ENCODE measurements at regions not wholly inside any gene's neighbourhood (a gene's known extent, or its start where the extent isn't known, plus 50 kb on each side); places are given as distances from the start of the nearest gene placed in this dataset.

DNA sequence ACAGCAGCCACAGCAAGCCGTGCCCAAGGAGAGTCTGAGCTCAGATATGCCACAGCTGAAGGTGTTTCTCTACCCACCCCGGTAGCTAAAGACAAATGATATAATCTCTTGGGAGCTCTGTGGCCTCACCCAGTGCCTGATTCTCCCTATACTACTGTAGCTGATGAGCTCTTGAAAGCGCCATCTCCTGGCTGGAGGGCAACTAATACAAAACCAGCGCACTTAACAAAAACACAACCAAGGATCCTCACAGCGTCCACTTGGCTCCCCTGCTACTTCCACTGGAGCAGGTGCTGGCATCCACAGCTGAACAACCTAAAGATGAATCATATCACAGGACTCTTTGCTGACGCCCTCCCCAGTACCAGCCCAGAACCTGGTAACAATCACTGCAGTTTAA lies 1212.0 kb downstream of the PCDH17 start:
- ChIA-PET CTCF (no interaction called here), POLR2A (no interaction called here)
- TF ChIP-seq, protein P1, sequence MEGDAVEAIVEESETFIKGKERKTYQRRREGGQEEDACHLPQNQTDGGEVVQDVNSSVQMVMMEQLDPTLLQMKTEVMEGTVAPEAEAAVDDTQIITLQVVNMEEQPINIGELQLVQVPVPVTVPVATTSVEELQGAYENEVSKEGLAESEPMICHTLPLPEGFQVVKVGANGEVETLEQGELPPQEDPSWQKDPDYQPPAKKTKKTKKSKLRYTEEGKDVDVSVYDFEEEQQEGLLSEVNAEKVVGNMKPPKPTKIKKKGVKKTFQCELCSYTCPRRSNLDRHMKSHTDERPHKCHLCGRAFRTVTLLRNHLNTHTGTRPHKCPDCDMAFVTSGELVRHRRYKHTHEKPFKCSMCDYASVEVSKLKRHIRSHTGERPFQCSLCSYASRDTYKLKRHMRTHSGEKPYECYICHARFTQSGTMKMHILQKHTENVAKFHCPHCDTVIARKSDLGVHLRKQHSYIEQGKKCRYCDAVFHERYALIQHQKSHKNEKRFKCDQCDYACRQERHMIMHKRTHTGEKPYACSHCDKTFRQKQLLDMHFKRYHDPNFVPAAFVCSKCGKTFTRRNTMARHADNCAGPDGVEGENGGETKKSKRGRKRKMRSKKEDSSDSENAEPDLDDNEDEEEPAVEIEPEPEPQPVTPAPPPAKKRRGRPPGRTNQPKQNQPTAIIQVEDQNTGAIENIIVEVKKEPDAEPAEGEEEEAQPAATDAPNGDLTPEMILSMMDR (IDR thresholded peaks at IDR 0.05; ENCODE audit: insufficient read depth, low read length, missing control alignments) = no peak
- no peak overlapping the region for H3K4me3 ChIP-seq (ENCODE audit: low read depth, low read length)
- no peak for DNase-seq (ENCODE audit: low read depth, low spot score)

DNA sequence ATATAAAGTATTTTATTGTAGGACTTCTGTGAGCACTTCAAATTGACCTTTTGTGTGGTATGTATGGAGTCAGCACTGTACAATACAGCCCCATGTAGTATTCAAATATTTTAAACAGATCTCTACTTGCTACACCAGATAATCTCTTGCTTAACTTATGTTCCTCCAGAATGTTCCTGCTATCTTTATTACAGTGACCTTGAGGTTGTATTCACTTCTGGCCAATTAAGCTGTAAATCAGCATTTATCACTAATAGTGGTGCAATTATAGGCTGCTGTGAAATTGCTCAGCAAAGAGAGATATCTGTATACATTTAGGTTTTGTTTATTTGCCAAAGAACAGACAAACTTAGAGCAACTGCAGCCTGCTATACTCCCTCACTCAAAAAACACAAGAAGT lies 1218.6 kb downstream of the PCDH17 start:
- ChIA-PET CTCF (no interaction called here), POLR2A (no interaction called here)
- no peak for DNase-seq (ENCODE audit: low read depth, low spot score)
- no peak overlapping the region for H3K4me3 ChIP-seq (ENCODE audit: low read depth, low read length)
- TF ChIP-seq, protein P1 (IDR thresholded peaks at IDR 0.05; ENCODE audit: insufficient read depth, low read length, missing control alignments) = no peak

DNA sequence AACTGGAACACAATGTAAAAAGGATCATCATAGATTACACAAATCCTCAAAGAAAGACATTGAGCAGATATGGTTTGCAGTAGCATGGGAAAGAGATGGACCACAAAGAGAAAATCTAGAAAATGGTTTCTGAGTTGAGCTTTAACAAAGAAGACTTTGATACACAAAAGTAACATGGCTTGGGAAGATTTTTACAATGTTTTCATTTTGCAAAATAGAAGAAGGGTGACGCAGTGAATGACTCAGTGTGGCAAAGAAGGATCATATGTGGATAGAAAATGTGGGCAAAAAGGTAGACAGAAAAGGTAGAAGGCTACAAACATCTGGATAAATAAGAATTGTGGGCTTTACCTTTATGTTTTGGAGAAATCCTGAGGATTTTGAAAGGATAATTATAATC lies 1220.5 kb downstream of the PCDH17 start:
- POLR2A ChIA-PET = no interaction called here
- CTCF ChIA-PET = no interaction called here
- H3K4me3 ChIP-seq (ENCODE audit: low read depth, low read length) = no peak overlapping the region
- TF ChIP-seq, protein P1 (IDR thresholded peaks at IDR 0.05; ENCODE audit: insufficient read depth, low read length, missing control alignments) = no peak
- no peak for DNase-seq (ENCODE audit: low read depth, low spot score)

DNA sequence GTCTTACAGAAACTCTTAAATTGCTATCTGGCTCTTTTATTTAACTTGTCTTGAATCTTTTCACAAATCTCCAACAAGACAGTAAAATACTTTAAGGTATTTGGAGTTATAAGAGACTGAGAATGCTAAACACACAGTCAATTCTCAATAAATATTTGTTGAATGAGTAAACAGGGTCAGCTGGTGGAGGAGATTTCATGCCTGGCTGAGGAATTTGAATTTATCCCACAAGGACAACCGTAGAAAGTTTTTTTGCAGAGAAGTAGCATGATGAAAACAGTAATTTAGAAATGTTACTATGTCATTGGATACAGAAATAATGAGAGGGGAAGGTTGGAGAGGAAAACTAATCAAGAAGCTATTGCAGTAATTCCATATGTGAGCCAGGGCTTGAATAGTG lies 1223.7 kb downstream of the PCDH17 start:
- TF ChIP-seq, protein P1 (IDR thresholded peaks at IDR 0.05; ENCODE audit: insufficient read depth, low read length, missing control alignments) = no peak
- H3K4me3 ChIP-seq (ENCODE audit: low read depth, low read length) = no peak overlapping the region
- CTCF ChIA-PET = no interaction called here
- DNase-seq (ENCODE audit: low read depth, low spot score) = no peak
- POLR2A ChIA-PET = no interaction called here

DNA sequence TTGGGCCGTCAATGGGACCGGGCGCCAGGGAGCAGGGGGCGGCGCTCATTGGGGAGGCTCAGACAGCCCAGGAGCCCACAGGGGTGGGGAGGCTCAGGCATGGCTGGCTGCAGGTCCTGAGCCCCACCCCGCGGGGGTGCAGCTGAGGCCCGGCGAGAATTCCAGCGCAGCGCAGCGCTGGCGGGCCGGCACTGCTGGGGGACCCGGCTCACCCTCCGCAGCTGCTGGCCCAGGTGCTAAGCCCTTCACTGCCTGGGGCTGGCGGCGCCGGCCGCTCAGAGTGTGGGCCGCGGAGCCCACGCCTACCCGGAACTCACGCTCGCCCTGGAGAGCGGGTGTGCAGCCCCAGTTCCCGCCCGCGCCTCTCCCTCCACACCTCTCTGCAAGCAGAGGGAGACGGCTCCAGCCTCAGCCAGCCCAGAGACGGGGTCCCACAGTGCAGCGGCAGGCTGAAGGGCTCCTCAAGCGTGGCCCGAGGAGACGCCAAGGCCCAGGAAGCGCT lies 1227.4 kb downstream of the PCDH17 start:
- TF ChIP-seq, protein P1 (IDR thresholded peaks at IDR 0.05; ENCODE audit: insufficient read depth, low read length, missing control alignments) = no peak
- DNase-seq (ENCODE audit: low read depth, low spot score) = no peak
- H3K4me3 ChIP-seq (ENCODE audit: low read depth, low read length) = no peak overlapping the region
- ChIA-PET POLR2A (no interaction called here), CTCF (no interaction called here)

DNA sequence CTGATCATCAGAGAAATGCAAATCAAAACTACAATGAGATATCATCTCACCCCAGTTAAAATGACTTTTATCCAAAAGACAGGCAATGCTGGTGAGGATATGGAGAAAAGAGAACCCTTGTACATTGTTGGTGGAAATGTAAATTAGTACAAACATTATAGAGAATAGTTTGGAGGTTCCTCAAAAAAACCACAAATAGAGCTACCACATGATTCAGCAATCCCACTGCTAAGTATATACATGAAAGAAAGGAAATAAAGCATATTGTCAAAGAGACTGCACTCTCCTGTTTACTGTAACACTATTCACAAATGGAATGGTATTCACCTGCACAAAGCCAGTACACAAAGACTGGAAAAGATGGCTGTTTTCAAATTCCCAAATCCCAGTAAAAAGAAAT lies 1233.7 kb downstream of the PCDH17 start:
- POLR2A ChIA-PET = no interaction called here
- CTCF ChIA-PET = no interaction called here
- H3K4me3 ChIP-seq (ENCODE audit: low read depth, low read length) = no peak overlapping the region
- TF ChIP-seq, protein P1 (IDR thresholded peaks at IDR 0.05; ENCODE audit: insufficient read depth, low read length, missing control alignments) = no peak
- no peak for DNase-seq (ENCODE audit: low read depth, low spot score)
